OCI-LY3 (cell line): ENCODE measurements at regions not wholly inside any gene's neighbourhood (a gene's known extent, or its start where the extent isn't known, plus 50 kb on each side); places are given as distances from the start of the nearest gene placed in this dataset.

Experiments used
- EZH2phosphoT487 ChIP-seq: fragments of 200-600 bp; shearing (Covaris generic); IDR thresholded peaks from 2 replicates; pipeline ENCODE4 v1.6.1; 2018; ENCODE audit warnings: antibody characterized with exemption, mixed run types, low read depth
- TF ChIP-seq, protein P1 (sequence below): fragments of 200-600, 300-600 bp; sonication (generic); IDR thresholded peaks from 2 replicates; pipeline ENCODE4 v1.5.1; 2014; ENCODE audit warnings: antibody characterized with exemption, low read length, low read depth

- TF ChIP-seq, protein P1, sequence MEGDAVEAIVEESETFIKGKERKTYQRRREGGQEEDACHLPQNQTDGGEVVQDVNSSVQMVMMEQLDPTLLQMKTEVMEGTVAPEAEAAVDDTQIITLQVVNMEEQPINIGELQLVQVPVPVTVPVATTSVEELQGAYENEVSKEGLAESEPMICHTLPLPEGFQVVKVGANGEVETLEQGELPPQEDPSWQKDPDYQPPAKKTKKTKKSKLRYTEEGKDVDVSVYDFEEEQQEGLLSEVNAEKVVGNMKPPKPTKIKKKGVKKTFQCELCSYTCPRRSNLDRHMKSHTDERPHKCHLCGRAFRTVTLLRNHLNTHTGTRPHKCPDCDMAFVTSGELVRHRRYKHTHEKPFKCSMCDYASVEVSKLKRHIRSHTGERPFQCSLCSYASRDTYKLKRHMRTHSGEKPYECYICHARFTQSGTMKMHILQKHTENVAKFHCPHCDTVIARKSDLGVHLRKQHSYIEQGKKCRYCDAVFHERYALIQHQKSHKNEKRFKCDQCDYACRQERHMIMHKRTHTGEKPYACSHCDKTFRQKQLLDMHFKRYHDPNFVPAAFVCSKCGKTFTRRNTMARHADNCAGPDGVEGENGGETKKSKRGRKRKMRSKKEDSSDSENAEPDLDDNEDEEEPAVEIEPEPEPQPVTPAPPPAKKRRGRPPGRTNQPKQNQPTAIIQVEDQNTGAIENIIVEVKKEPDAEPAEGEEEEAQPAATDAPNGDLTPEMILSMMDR, result no peak
- TF ChIP-seq EZH2phosphoT487, result no peak
These were observed 490.1 kb upstream of the ATP11B start for GRCh38 chr3:182303169-182303568.
